Epithelial cell of prostate (primary cell): ENCODE measurements at regions not wholly inside any gene's neighbourhood (a gene's known extent, or its start where the extent isn't known, plus 50 kb on each side); places are given as distances from the start of the nearest gene placed in this dataset.
"Not testable (repeated sequence)": the region's sequence is repeated elsewhere in the genome, so short reads cannot be mapped to it uniquely, and the experiment has no call there.

Experiments used
- DNase-seq: peaks from one replicate; pipeline ENCODE4 v3.0.0-alpha.2; 2011; ENCODE audit warnings: low read depth, low spot score
- H3K27ac ChIP-seq: fragments of 450-650 bp; 2 replicates; pipeline ENCODE4 v1.5.1; 2017; ENCODE audit warnings: mild to moderate bottlenecking

DNA sequence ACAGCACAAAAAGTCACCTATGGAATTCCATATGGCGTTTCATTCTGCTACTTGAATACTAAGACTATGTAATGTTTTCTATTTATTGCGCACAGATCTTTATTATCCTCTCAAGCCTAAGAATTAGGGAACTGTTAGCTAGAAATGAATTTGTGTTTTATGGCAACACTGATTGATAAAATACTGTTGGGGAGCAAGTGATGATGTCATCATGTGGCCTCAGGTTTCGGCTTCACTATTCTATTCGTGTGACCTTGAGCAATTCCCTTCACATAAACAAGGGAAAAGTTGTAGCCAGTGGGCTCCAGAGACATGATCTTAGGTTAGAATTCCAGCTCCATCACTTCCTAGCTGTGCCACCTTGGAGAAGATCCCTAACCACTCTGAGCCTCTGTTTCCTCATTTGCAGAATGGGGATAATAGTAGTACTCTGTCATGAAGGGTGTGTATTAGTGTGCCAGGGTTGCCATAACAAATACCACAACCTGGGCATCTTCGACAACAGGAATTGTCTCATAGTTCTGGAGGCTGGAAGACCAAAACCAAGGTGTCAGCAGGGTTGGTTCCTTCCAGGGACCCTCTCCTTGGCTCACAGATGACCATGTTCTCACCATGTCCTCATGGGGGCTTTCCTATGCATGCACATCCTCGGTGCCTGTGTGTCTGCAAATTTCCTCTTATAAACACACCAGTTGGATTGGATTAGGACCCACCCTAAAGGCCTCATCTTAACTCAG is 371.2 kb downstream of the RRAGC start:
- no peak for DNase-seq
- H3K27ac ChIP-seq: no peak overlapping the region

GRCh38 chr1:38487396-38487795 is 372.2 kb downstream of the RRAGC start:
- H3K27ac ChIP-seq: no peak overlapping the region
- DNase-seq: no peak

DNA sequence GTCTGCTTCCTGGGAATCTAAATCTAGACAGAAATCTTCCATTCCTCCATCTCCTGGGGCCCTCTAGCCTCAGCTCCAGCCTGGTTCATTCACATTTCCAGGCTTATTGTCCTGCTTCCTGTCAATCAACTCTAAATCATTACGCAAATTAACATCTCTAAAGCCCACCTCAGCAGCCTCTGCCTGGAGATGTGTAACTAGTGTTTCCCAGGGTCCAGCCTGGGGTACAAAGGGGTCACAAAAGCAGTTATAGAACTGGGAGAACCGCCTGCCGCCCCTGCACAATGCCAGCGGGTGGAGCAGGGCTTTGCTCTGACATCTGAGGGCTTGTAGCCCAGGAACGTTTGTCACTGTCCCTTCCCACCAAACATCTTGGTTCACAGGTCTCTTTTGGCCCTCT is 373.5 kb downstream of the RRAGC start:
- H3K27ac ChIP-seq: no peak overlapping the region
- no peak for DNase-seq

GRCh38 chr1:38481871-38482826 is 377.4 kb downstream of the RRAGC start:
- no peak for DNase-seq
- no peak overlapping the region for H3K27ac ChIP-seq

DNA sequence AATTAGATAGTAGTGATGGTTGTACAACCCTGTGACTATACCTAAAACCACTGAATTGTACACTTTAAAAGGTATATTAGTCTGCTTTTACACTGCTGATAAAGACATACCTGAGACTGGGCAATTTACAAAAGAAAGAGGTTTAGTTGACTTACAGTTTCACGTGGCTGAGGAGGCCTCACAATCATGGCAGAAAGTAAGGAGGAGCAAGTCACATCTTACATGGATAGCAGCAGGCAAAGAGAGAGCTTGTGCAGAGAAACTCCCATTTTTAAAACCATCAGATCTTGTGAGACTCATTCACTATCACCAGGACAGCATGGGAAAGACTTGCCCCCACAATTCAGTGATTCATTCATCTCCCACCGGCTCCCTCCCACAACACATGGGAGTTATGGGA is 379.9 kb downstream of the RRAGC start:
- not testable (repeated sequence) for H3K27ac ChIP-seq, DNase-seq

DNA sequence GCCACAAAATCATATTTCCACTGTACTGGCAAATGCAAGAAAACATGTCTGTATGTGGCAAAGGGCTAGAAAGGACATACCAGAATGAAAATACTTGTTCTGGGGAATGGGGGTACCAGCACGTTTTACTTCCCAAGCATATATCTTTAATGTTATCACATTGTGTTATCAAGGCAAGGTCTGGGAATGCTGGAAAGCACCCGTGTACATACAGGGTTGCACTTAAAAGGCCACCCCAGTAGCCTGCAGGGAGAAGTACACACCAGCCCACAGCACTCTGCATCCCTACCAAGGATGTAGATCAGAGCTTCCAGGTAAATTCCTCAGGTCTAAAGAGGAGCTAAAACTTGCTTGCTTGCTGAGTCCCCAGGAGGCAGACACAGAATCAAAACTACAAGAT is 381.8 kb downstream of the RRAGC start:
- no peak for DNase-seq
- H3K27ac ChIP-seq: no peak overlapping the region

DNA sequence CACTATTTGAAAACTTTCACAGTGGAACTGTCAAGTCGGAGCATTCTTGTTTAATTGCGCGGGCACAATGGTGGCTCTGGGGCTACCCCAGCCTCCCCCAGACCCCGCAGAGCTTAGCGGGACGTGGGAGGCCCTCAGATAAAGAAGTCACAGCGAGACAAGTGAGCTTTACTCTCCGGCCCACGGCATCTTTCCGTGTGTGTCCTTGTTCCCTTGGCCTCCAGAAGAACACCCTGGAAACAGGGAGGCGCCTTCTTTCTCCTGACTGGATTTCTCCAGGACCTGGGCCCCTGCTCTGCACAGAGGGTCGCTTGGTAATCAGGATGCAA is 382.8 kb downstream of the RRAGC start:
- no peak overlapping the region for H3K27ac ChIP-seq
- DNase-seq: no peak

- H3K27ac ChIP-seq: no peak overlapping the region
- no peak for DNase-seq
These were observed 383.3 kb downstream of the RRAGC start for GRCh38 chr1:38476111-38476849.

DNA sequence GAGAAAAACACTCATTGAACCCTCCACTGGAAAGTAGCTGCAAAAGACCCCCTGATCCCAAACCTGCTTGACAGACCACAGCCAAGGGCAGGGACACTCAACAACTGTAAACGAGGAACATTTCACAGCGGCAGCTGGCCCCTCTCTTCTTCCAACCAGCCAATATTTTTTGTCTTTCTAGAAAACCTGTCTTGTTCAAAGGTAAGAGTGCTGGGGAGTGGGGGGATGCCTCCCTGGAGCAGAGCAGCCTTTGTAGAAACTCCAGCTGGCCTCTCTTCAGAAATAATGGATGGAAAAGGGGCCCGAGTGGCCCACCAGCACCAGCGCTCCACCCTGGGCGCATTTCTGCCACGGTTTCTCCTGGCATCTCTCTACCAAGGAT is 384.0 kb downstream of the RRAGC start:
- no peak for DNase-seq
- H3K27ac ChIP-seq: no peak overlapping the region

DNA sequence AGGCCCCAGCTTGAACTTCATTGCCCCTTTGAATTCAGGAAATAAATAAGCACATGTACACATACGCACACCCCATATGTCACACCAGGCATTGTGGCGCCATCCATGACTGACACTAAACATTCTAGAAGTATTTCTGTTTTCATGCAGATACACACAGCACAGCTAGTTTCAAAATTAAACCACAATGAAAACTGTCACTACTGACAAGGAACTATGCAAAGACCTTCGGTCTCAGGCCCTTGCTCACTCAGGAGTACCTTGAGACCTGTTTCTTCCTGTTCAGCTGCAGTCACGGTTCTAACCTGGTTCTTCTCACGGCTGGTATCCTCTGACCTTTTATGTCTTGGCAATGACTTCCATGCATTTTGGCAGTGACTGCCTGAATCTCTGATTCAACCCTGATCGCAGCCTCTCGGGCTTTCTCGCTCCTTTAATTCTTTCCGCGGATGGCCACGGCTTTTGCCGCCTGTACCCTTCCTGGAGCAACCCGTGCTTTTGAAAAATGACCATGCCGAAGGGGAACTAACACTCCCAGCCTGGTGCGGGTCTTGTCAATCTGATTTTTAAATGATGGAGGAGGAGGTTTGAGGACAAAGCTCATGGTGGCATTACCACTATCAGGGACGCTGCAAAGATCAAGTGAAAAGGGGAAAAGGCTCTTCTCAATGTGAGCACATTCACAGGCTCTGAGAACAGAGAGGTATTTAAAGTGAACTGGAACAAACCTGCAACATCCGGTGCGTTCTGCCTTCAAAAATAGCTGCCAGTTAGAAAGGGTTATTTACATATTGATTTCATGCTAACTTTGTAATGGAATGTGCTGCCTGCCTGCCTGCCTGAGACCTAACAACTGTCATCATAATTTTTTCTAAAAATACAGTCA is 384.6 kb downstream of the RRAGC start:
- no peak overlapping the region for H3K27ac ChIP-seq

GRCh38 chr1:38466487-38466886 is 393.1 kb downstream of the RRAGC start:
- no peak overlapping the region for H3K27ac ChIP-seq
- DNase-seq: no peak

More for the DNA sequence above, 384.6 kb downstream of the RRAGC start:
- no peak for DNase-seq

GRCh38 chr1:38465460-38465859 is 394.1 kb downstream of the RRAGC start:
- DNase-seq: no peak
- H3K27ac ChIP-seq: no peak overlapping the region

GRCh38 chr1:38464071-38464661 is 395.4 kb downstream of the RRAGC start:
- no peak overlapping the region for H3K27ac ChIP-seq
- DNase-seq: no peak

DNA sequence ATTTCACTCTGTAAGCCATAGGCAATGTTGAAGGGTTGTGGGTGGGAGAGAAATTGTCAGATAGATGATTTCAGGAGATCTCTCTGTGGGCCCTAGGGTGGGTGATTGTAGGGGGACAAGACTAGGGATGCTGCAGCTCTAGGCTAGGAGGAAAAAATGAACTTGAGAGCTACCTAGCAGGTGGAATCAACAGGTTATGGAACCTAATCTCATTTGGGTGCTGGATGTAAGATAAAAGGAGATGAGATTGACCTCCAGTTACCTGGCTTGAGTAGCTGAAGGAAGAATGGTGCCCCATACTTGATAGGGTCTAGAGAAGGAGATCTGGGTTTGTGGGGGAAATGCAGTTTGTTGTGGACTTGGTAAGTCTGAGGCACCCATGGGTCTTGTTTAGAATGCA is 396.5 kb downstream of the RRAGC start:
- no peak for DNase-seq
- no peak overlapping the region for H3K27ac ChIP-seq

DNA sequence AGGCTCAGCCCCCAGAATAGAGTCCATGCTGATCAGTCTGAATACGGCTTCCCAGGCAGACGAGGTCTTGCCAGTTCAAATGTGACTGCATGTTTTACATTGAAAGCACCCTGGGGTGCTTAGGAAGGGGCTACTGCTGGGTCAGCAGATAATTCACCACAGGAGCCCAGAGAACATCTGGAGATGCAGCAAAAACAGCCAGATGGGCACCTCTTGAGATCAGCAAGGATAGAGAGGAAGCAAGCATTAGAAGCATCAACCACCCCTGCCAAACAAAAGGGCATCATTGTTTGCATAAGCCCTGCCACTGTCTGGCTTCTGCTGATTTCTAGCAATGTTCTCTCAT is 403.1 kb downstream of the RRAGC start:
- DNase-seq: no peak
- H3K27ac ChIP-seq: no peak overlapping the region

DNA sequence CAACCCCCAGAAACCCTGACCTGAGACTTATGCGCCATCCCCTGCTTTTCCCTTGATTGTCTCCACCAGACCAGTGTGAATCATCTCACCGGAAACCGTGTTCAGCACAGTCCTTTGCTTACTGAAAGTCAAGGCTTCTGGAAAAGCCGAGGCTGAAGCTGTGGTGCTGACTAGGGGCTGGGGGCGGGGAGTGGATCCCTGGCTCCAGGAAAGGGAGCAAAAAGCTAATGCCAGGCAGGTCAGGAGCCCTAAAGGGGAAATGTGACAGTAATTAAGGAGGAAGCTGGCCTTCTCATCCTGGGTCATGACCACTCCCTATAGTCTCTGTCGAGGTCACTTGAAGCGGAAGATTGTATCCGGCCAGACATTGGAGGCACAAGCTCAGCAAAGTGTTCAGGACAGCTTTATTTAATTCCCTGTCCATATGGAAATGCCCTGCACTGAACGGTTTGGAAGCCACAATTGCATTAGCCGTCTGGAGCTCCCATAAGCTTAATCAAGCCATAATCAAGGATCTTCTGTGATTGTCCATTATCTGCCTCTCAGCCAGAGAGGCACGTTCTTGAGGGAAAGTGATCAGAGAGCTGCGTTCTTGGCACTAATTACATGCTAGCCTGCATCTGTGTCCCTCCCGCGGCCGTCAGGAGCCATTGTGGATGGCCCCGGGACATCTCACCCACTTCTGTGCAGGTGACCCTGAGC is 403.6 kb downstream of the RRAGC start:
- DNase-seq: no peak
- H3K27ac ChIP-seq: no peak overlapping the region

- no peak for DNase-seq
- H3K27ac ChIP-seq: no peak overlapping the region
These were observed 404.7 kb downstream of the RRAGC start for GRCh38 chr1:38454749-38455441.

DNA sequence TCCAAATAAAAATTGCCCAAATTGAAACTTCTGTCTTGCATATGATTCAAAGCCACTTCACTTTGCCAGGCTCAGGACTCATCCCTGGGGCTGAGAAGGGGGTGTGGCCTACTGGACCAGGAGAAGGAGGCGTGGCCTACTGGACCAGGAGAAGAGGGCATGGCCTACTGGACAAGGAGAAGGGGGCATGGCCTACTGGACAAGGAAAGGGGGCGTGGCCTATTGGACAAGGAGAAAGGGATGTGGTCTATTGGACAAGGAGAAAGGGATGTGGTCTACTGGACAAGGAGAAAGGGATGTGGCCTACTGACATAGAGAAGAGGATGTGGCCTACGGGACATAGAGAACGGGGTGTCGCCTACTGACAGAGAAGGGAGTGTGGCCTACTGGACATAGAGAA is 405.3 kb downstream of the RRAGC start:
- no peak overlapping the region for H3K27ac ChIP-seq
- DNase-seq: no peak

DNA sequence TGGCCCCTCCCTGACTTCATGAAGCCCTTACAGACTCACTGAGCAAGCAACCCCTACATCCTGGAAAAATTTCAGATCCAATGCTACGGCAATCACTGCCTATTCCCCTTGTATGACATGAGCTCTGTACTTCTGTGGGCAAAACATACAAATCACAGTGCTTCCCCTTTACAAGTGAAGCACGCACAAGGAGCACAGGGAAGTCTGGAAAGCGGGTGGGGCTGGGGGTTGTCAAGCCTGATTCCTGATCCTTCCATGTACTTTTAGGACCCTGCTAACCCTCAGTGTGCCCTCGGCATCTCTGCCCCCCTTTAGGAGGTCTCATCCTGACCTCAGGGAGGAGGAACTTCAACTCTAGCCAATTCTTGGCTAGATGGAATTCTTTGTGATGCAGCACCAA is 405.7 kb upstream of the POU3F1 start:
- DNase-seq: no peak
- no peak overlapping the region for H3K27ac ChIP-seq
